ENCODE measurements at regions not wholly inside any gene's neighbourhood (a gene's known extent, or its start where the extent isn't known, plus 50 kb on each side); places are given as distances from the start of the nearest gene placed in this dataset.

- TF ChIP-seq, protein P1, sequence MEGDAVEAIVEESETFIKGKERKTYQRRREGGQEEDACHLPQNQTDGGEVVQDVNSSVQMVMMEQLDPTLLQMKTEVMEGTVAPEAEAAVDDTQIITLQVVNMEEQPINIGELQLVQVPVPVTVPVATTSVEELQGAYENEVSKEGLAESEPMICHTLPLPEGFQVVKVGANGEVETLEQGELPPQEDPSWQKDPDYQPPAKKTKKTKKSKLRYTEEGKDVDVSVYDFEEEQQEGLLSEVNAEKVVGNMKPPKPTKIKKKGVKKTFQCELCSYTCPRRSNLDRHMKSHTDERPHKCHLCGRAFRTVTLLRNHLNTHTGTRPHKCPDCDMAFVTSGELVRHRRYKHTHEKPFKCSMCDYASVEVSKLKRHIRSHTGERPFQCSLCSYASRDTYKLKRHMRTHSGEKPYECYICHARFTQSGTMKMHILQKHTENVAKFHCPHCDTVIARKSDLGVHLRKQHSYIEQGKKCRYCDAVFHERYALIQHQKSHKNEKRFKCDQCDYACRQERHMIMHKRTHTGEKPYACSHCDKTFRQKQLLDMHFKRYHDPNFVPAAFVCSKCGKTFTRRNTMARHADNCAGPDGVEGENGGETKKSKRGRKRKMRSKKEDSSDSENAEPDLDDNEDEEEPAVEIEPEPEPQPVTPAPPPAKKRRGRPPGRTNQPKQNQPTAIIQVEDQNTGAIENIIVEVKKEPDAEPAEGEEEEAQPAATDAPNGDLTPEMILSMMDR (IDR thresholded peaks at IDR 0.05; ENCODE audit: low read length) = no peak
- no peak for TF ChIP-seq EZH2 (IDR thresholded peaks at IDR 0.05; ENCODE audit: borderline replicate concordance, low read length)
Observed at GRCh38 chr1:38128511-38128910, 81.9 kb upstream of the POU3F1 start.

Data from OCI-LY1 (cell line).